MCF 10A (cell line): ENCODE measurements at regions not wholly inside any gene's neighbourhood (a gene's known extent, or its start where the extent isn't known, plus 50 kb on each side); places are given as distances from the start of the nearest gene placed in this dataset.

Source experiments
- BruUV-seq: library from RNA; stranded (reverse); fragments of 400-500 nt; replicated peaks from 2 replicates; lab custom pipeline; 2021; lab: Mats Ljungman, UMichigan
- CTCF ChIA-PET: fragments of 300-600 bp; sonication (Branson Sonifier 250); formaldehyde crosslinking; extraction: SDS; loops from one replicate; lab custom pipeline; 2021; ENCODE audit warnings: antibody characterized with exemption, inconsistent platforms; lab: Yijun Ruan, JAX
- POLR2A ChIA-PET: fragments of 300-600, 350-650 bp; sonication (Branson Sonifier 250); formaldehyde crosslinking; extraction: SDS; loops from one replicate; lab custom pipeline; 2020; ENCODE audit warnings: antibody characterized with exemption, inconsistent platforms; lab: Yijun Ruan, JAX
- DNase-seq: peaks from one replicate; pipeline ENCODE4 v3.0.0-alpha.2; 2018; ENCODE audit not compliant: unreplicated experiment
- H3K27ac Mint-ChIP-seq: one replicate; pipeline ENCODE4 v1.8.0; 2022; ENCODE audit warnings: mild to moderate bottlenecking, low read depth, mixed read lengths; ENCODE audit not compliant: unreplicated experiment
- H3K27me3 Mint-ChIP-seq: one replicate; pipeline ENCODE4 v1.8.0; 2022; ENCODE audit warnings: mixed read lengths; ENCODE audit not compliant: insufficient read depth, unreplicated experiment
- H3K36me3 Mint-ChIP-seq: one replicate; pipeline ENCODE4 v1.8.0; 2022; ENCODE audit warnings: mild to moderate bottlenecking, moderate library complexity, mixed read lengths; ENCODE audit not compliant: insufficient read depth, unreplicated experiment
- H3K4me1 Mint-ChIP-seq: one replicate; pipeline ENCODE4 v1.8.0; 2022; ENCODE audit warnings: mixed read lengths; ENCODE audit not compliant: insufficient read depth, unreplicated experiment
- H3K4me3 Mint-ChIP-seq: one replicate; pipeline ENCODE4 v1.8.0; 2022; ENCODE audit warnings: mild to moderate bottlenecking, moderate library complexity, mixed read lengths; ENCODE audit not compliant: unreplicated experiment
- H3K9me3 Mint-ChIP-seq: one replicate; pipeline ENCODE4 v1.8.0; 2022; ENCODE audit warnings: mixed read lengths; ENCODE audit not compliant: unreplicated experiment
- intact Hi-C: fragments of 100-400 bp; cut with micrococcal nuclease; formaldehyde crosslinking; loops from 2 replicates; pipeline ENCODE4 v1.14.1; 2022
- TF ChIP-seq, protein P1 (sequence below): fragments of 200-600 bp; IDR thresholded peaks from one replicate; pipeline ENCODE4 v1.8.0; 2022; ENCODE audit warnings: antibody characterized with exemption, mild to moderate bottlenecking; ENCODE audit not compliant: unreplicated experiment

DNA sequence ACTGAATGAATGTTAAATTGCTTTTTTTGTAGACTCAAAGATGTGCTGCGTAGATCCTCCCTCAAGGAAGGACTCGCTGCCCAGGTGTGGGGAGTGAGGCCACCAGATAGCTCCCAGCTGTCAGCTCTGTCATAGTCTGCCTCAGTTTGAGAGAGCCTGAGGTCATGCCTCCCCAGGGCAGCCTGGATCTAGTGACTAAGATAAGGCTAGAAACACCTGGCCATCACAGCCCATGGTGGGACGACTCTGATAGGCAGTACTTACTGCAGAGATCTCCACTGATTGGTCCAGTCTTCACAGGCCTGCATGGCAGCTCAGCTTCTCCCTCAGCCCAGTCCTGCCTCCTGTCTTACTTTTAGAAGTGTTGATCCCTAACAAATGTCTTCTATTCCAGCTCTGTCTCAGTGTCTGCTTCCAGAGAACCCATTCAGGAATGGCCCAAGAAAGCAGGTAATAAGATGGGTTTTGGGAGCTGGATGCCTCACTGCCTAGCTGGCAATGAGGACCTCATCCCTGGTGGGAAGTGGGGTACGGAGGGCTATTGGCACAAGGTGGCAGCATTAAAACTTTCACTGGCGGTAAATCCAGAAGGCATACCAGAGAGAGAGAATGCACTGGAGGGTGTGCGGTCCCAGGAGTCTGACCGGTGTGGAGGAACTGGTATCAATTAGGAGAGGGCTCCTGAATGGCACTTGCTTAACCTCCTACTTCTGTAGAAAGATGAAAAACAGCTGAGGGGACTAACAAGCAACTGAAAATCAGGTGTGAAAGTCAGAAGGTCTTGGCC lies 55.3 kb upstream of the GPR37L1 start:
- Mint-ChIP-seq H3K4me3 (no peak overlapping the region), H3K27ac (no peak overlapping the region), H3K36me3 (no peaks in the 10 kb centered on the region), H3K9me3 (no peaks in the 10 kb centered on the region), H3K27me3 (no peaks in the 10 kb centered on the region), H3K4me1 (peaks cover 6% of the 10 kb centered on the region)
- CTCF ChIA-PET: interaction anchor here (0.6 to 2.5 kb wide), 8 partner anchors 10 to 68 kb away, joined by 3 to 15 read pairs (median 3); no protein-coding TSS in a partner anchor
- TF ChIP-seq, protein P1, sequence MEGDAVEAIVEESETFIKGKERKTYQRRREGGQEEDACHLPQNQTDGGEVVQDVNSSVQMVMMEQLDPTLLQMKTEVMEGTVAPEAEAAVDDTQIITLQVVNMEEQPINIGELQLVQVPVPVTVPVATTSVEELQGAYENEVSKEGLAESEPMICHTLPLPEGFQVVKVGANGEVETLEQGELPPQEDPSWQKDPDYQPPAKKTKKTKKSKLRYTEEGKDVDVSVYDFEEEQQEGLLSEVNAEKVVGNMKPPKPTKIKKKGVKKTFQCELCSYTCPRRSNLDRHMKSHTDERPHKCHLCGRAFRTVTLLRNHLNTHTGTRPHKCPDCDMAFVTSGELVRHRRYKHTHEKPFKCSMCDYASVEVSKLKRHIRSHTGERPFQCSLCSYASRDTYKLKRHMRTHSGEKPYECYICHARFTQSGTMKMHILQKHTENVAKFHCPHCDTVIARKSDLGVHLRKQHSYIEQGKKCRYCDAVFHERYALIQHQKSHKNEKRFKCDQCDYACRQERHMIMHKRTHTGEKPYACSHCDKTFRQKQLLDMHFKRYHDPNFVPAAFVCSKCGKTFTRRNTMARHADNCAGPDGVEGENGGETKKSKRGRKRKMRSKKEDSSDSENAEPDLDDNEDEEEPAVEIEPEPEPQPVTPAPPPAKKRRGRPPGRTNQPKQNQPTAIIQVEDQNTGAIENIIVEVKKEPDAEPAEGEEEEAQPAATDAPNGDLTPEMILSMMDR: no peak
- DNase-seq: no peak
- POLR2A ChIA-PET: interaction anchor here (0.6 to 3.1 kb wide), 3 partner anchors 10 to 111 kb away, joined by 3 to 13 read pairs (median 4); no protein-coding TSS in a partner anchor
- BruUV-seq: no TSS peak
- intact Hi-C loops: no loop called here

DNA sequence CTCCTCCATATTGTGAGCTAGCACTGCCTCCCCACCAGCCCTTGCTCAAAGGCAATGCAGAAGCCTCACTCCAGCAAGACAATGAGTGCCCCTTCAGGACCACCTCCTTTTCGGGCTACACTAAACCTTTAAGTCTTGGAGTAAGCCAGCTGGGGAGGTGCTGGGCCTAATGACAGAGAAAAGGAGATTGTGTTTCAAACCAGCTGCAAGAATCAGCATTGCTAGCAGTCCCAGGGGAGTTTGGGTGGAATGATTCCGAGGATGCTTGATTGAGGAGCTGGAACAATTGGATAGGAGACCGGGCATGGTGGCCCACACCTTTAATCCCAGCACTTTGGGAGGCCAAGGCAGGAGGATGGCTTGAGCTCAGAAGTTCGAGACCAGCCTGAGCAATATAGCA lies 54.1 kb upstream of the GPR37L1 start:
- Mint-ChIP-seq H3K4me3 (no peak overlapping the region), H3K36me3 (no peaks in the 10 kb centered on the region), H3K27me3 (no peaks in the 10 kb centered on the region), H3K27ac (no peak overlapping the region), H3K9me3 (no peaks in the 10 kb centered on the region), H3K4me1 (peaks cover 6% of the 10 kb centered on the region)
- no peak for DNase-seq
- ChIA-PET CTCF (interaction anchor here (0.6 to 2.5 kb wide), 9 partner anchors 11 to 172 kb away, joined by 3 to 15 read pairs (median 3); no protein-coding TSS in a partner anchor), POLR2A (interaction anchor here (0.8 to 3.1 kb wide), 5 partner anchors 9 to 19 kb away, joined by 3 to 13 read pairs (median 5); no protein-coding TSS in a partner anchor)
- no TSS peak for BruUV-seq
- TF ChIP-seq, protein P1: no peak
- intact Hi-C loops: no loop called here

DNA sequence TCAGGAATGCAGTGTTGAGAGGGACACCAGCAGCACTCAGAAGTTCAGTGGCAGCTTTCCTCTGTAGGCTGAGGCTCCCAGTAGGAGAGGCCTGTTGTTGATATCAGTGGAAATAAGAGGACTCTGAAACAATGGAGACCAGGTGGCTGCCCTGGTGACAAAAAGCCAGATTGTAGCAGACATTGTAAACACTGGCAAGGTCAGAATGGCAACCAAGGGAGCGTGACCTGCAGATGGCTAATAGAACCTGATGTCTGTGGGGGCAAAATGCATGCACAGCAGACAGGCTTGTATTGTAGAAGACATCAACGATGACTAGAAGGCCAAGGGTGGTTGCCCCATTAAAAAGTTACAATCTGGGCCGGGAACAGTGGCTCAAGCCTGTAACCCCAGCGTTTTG lies 53.1 kb upstream of the GPR37L1 start:
- DNase-seq: no peak
- ChIA-PET CTCF (interaction anchor here (0.7 to 2.5 kb wide), 4 partner anchors 17 to 70 kb away, joined by 3 to 15 read pairs (median 4); no protein-coding TSS in a partner anchor), POLR2A (interaction anchor here (1.1 to 1.6 kb wide), 2 partner anchors 10 to 12 kb away, joined by 3 to 5 read pairs; no protein-coding TSS in a partner anchor)
- no peaks in the 10 kb centered on the region for H3K36me3 Mint-ChIP-seq
- no peak overlapping the region for H3K4me3 Mint-ChIP-seq
- no peak overlapping the region for H3K27ac Mint-ChIP-seq
- peaks cover under 1% of the 10 kb centered on the region for H3K4me1 Mint-ChIP-seq
- H3K27me3 Mint-ChIP-seq: no peaks in the 10 kb centered on the region
- TF ChIP-seq, protein P1: no peak
- intact Hi-C loops: no loop called here
- no peaks in the 10 kb centered on the region for H3K9me3 Mint-ChIP-seq
- no TSS peak for BruUV-seq

DNA sequence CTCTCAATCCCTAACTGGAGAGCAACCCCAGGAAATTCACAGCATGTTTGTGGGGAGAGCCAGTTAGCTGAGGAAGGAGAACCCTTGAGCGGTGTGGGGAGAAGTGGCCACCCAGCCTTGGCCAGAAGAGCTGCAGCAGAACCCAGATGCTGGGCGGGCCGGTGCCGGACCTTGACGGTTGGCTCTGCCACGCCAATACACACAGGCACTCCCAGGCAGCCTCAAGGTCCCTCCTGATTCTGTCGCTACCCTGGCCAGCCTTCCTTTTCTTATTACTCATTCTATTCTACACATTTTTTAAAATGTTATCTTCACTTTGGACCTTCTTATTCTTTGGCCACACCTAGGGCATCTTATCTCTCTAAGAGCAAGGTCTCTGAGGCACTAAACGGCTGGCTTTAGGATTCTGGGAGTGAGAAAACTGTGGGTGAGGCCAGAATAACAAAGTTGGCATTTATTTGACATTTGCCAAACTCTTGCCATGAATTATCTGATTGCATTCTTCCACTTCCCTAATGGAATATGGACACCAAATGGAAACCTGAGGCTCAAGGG lies 50.4 kb upstream of the GPR37L1 start:
- peaks cover 9% of the 10 kb centered on the region for H3K4me1 Mint-ChIP-seq
- TF ChIP-seq, protein P1: no peak
- intact Hi-C loops: no loop called here
- CTCF ChIA-PET: interaction anchor here (0.7 kb wide), 1 partner anchor 19 kb away, joined by 5 read pairs; no protein-coding TSS in a partner anchor
- POLR2A ChIA-PET: no interaction called here
- no TSS peak for BruUV-seq
- no peaks in the 10 kb centered on the region for H3K27me3 Mint-ChIP-seq
- H3K36me3 Mint-ChIP-seq: no peaks in the 10 kb centered on the region
- H3K27ac Mint-ChIP-seq: no peak overlapping the region
- no peak overlapping the region for H3K4me3 Mint-ChIP-seq
- no peaks in the 10 kb centered on the region for H3K9me3 Mint-ChIP-seq
- DNase-seq: no peak
